HUDEP-2 (cell line): ENCODE measurements at regions not wholly inside any gene's neighbourhood (a gene's known extent, or its start where the extent isn't known, plus 50 kb on each side); places are given as distances from the start of the nearest gene placed in this dataset.
A peak's percentile ranks its signal among the peaks of the same experiment; 100 is the strongest.
"Not testable (repeated sequence)": the region's sequence is repeated elsewhere in the genome, so short reads cannot be mapped to it uniquely, and the experiment has no call there.

Experiments
- DNase-seq, 76 experiments: peaks; one replicate each; lab custom pipeline; 2025; ENCODE audit not compliant: unreplicated experiment in 76 of 76; lab: John Stamatoyannopoulos, UW

- DNase-seq, result no peak
Observed at GRCh38 chr14:50014809-50015430, 101.5 kb downstream of the VCPKMT start.

DNA sequence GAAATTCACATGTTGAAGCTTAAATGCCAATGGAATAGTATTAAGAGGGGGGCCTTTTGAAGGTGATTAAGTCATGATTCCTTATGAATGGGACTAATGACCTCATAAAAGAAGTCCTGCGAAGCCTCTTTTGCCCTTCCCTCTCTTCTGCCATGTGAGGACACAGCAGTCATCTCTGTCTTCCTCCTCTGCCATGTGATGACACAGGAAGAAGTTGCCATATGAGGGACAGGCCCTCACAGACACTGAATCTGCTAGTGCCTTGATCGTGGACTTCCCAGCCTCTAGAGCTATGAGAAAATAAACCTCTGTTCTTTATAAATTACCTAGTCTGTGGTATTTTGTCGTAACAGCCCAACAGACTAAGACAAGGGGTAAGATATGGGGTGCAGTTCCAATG is 100.7 kb downstream of the VCPKMT start:
- no peak for DNase-seq

- DNase-seq, result no peak
Observed at GRCh38 chr14:50018201-50018932, 98.0 kb downstream of the VCPKMT start.

- DNase-seq, result no peak
Observed at GRCh38 chr14:50018933-50019210, 97.5 kb downstream of the VCPKMT start.

DNA sequence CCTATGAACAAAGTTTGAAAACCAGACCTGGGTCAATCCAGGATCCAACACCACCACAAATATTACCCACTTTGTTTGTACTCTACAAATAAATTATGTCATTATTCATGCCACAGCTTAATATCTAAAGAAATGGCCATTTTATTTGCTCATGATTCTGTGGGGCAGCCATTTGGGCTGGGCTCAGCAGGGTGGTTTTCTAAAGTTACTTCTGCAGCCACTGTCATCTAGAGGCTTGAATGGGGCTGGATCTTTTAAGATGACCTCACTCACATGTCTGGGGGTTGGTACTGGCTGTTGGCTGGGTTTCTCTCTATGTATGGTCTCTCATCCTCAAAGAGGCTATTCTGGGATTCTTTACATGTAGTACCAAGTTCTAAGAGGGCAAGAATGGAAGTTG is 96.2 kb downstream of the VCPKMT start:
- no peak for DNase-seq

GRCh38 chr14:50020799-50021198 is 95.6 kb downstream of the VCPKMT start:
- no peak for DNase-seq

DNA sequence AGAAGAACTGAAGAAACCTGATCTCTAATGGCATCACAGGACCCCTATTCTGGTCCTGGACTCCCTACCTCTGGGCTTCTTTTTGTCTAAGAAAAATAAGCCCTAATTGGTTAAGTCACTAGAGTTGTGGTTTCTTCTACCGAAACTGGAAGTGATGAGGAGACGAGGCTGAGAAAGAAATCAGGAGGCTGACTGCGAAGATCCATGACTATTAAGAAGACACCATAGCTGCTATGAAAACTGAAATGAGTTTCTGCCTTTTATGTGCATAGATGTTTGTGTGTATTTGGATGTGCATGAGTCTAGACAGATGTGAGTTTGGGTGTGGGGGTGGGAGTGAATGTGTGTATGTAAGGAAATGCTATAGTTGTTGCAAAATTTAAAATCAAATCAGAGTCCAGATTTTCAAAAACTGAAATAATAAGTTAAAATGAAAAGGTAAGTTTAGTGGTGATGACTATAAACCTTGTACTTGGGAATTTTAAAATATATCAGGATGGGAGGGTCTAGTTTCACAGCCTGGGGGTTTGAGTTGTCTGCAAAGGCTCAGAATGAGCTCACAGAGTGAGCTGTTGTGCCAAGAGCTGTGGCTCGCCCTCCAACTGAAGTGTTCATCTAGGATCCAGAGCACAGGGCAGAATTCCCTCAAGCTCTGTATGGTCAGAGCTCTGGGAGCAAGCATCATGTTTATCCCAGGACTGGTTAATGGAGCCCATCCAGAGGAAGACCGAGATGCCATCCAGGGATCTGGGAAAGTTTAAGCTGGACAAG is 94.9 kb downstream of the VCPKMT start:
- DNase-seq, result no peak

GRCh38 chr14:50022661-50023060 is 93.7 kb downstream of the VCPKMT start:
- DNase-seq, result no peak

- no peak for DNase-seq
Observed at GRCh38 chr14:50023671-50024490, 92.5 kb downstream of the VCPKMT start.

DNA sequence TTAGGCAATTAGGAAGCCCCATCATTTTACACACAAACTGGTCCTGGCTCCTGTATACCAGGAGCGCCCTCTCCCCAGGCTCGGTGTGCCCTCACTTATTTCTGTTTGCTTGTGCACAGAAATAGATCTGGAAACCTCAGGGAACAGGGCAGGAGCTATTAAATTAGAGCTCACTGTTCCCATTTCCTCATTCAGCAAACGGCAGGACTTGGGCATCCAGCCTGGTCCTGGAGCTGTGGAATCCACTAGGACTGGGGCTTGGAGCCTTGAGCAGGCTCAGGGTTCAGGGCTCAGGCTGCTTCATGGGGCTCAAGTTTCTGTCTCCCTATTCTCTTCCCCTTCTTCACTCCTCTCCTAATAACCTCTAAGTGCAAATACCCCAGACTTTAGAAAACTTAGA is 91.3 kb downstream of the VCPKMT start:
- DNase-seq, result no peak

DNA sequence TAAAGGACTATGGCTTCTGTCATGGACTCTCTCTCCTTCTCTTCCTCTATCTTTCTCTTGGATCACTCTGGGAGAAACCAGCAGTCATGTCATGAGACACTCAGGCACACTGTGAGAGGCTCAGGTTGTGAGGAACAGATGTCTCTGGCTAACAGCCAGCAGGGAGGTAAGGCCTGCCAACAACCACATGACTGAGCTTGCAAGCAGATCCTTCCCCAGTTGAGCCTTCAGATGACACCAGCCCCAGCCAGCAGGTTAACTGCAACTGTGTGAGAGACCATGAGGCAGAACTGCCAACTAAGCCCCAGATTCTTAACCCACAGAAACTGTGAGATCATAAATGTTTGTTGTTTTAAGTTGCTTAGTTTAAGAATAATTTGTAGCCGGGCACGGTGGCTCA is 90.6 kb downstream of the VCPKMT start:
- DNase-seq, result peak in 19 of 76 experiments; percentile 7 to 47 (median 15)

DNA sequence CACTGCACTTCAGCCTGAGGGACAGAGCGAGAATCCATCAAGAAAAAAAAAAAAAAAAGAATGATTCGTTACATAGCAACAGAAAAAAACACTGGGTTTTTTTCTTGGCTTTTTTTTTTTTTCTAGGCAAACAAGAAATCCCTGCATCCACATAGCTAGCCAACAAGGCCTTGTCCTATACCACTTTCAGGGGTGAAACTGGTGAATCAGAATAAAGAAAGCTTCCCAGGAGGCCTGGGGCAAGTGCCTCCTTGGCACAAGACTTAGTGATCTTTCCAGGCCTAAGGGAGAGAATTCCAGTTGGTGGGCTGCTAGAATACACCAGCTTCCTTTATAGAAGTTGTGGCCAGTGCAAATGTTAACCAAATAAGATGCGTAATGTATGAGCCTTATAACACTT is 90.0 kb downstream of the VCPKMT start:
- no peak for DNase-seq

DNA sequence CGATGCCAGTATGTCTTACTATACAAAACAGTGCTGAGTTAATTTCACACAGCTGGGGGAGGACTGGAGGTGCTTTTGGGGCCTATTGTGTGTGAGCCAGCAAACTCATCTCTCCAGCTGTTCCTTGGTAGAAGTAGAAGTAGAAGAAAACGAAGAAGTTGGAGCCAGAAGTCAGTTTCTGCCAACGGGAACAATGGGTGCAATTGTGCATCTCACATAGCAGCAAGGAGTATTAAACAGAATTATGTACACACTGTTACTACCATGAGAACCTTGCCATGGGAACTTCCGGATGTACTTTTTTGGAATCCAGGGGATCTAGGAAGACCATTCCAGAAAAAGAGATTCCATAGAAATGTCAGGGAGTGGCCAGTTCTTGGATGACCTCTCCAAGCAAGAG is 88.6 kb downstream of the VCPKMT start:
- DNase-seq, result no peak

DNA sequence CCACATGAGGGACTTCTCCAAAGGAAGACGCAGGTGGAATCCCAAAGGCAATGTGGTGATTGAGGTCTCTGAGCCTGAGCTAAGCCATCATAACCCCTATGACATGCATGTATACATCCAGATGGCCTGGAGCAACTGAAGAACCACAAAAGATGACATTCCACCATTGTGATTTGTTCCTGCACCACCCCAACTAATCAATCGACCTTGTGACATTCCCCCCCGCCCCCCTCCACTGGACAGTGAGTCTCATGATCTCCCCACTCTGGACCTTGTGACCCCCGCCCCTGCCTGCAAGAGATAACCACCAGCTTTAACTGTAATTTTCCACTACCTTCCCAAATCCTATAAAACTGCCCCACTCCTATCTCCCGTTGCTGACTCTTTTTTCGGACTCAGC is 87.9 kb downstream of the VCPKMT start:
- DNase-seq, result no peak

GRCh38 chr14:50030036-50030435 is 86.3 kb downstream of the VCPKMT start:
- no peak for DNase-seq

DNA sequence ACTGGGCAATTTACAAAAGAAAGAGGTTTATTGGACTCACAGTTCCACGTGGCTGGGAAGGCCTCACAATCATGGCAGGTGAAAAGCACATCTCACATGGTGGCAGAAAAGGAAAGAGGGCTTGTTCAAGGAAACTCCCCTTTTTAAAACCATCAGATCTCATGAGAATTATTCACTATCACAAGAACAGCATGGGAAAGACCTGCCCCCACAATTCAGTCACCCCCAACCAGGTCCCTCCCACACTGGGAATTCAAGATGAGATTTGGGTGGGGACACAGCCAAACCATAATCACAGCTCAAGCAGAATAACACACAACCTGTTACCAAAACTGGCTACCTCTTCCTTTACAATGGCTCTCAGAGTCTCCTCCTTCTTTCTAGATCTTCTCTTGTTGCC is 85.5 kb downstream of the VCPKMT start:
- DNase-seq, result not testable (repeated sequence)

- no peak for DNase-seq
Observed at GRCh38 chr14:50031602-50032313, 84.6 kb downstream of the VCPKMT start.

GRCh38 chr14:50032462-50033167 is 83.8 kb downstream of the VCPKMT start:
- not testable (repeated sequence) for DNase-seq

- DNase-seq, result no peak
Observed at GRCh38 chr14:50035214-50035613, 81.2 kb downstream of the VCPKMT start.

- no peak for DNase-seq
Observed at GRCh38 chr14:50036211-50036610, 80.2 kb downstream of the VCPKMT start.
